Loucy (cell line): ENCODE measurements at regions not wholly inside any gene's neighbourhood (a gene's known extent, or its start where the extent isn't known, plus 50 kb on each side); places are given as distances from the start of the nearest gene placed in this dataset.

Experiments
- EZH2phosphoT487 ChIP-seq: fragments of 200-600 bp; IDR thresholded peaks from 2 replicates; pipeline ENCODE4 v1.6.1; 2018; ENCODE audit warnings: antibody characterized with exemption, mild to moderate bottlenecking, moderate library complexity, borderline replicate concordance
- TF ChIP-seq, protein P1 (sequence below): fragments of 200-600 bp; sonication (generic); conservative IDR thresholded peaks from 2 replicates; pipeline ENCODE4 v1.5.1; 2014; ENCODE audit warnings: mild to moderate bottlenecking, antibody characterized with exemption, low read length

DNA sequence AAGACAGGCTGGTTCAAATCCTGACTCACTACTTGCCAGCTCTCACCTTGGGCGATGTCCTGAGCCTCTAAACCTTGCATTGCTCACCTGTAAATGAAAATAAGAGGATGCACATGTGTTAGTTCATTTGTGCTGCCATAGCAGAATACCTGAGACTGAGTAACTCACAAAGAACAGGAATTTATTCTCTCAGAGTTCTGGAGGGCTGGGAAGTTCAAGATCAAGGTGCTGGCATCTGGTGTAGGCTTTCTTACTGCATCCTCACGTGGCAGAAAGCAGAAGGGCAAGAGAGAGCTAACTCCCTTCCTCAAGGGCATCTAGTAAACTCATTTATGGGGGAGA is 222.7 kb downstream of the MTHFS start:
- TF ChIP-seq, protein P1, sequence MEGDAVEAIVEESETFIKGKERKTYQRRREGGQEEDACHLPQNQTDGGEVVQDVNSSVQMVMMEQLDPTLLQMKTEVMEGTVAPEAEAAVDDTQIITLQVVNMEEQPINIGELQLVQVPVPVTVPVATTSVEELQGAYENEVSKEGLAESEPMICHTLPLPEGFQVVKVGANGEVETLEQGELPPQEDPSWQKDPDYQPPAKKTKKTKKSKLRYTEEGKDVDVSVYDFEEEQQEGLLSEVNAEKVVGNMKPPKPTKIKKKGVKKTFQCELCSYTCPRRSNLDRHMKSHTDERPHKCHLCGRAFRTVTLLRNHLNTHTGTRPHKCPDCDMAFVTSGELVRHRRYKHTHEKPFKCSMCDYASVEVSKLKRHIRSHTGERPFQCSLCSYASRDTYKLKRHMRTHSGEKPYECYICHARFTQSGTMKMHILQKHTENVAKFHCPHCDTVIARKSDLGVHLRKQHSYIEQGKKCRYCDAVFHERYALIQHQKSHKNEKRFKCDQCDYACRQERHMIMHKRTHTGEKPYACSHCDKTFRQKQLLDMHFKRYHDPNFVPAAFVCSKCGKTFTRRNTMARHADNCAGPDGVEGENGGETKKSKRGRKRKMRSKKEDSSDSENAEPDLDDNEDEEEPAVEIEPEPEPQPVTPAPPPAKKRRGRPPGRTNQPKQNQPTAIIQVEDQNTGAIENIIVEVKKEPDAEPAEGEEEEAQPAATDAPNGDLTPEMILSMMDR: no peak
- TF ChIP-seq EZH2phosphoT487: no peak
